ENCODE measurements at regions not wholly inside any gene's neighbourhood (a gene's known extent, or its start where the extent isn't known, plus 50 kb on each side); places are given as distances from the start of the nearest gene placed in this dataset.

DNA sequence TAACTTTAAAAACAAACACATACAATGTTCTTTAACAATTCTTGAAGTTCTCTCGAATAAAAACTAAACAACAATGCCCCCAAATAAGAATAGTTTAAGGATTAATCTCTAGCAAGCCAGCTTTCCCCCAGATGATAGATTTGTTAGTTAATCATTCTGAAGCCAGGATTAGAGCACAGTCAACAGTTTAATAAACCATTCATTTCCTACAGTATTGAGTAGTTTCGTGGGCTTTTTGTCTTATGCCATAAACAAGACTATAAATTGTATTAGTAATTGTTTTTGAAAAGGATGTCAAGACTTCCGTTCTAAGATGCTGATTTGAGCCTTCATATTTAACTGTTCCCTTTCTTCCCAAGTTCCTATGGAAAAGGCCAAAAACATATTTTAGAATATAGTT, 136.6 kb downstream of the PIK3R1 start:
- Histone ChIP-seq H4K20me1 (replicated peaks; ENCODE audit: insufficient read depth) (no peaks in the 10 kb centered on the region), H3K27ac (ENCODE audit: low read depth) (no peak overlapping the region), H3K4me1 (ENCODE audit: insufficient read depth) (no peaks in the 10 kb centered on the region), H3K4me3 (no peak overlapping the region), H3K36me3 (ENCODE audit: insufficient read depth) (no peaks in the 10 kb centered on the region), H3K9me2 (ENCODE audit: insufficient read depth) (peaks cover 5% of the 10 kb centered on the region; the same call in 1 of the 2 replicates), H3K79me2 (replicated peaks; ENCODE audit: insufficient read depth) (no peaks in the 10 kb centered on the region), H3K4me2 (no peak overlapping the region), H3F3A (replicated peaks; ENCODE audit: low read depth) (no peaks in the 10 kb centered on the region), H2AFZ (no peak overlapping the region), H3K27me3 (ENCODE audit: insufficient read depth) (no peaks in the 10 kb centered on the region)
- peaks cover 8% of the 10 kb centered on the region for H3K36me3 Mint-ChIP-seq (ENCODE audit: low read depth)
- ATAC-seq = no peak
- H3K4me3 Mint-ChIP-seq = no peak overlapping the region
- no peak overlapping the region for H3K27ac Mint-ChIP-seq
- peaks cover 8% of the 10 kb centered on the region for H3K27me3 Mint-ChIP-seq (ENCODE audit: insufficient read depth, low read depth, poor library complexity)
- peaks cover 5% of the 10 kb centered on the region; the same call in 2 of the 3 replicates for H3K9me3 Mint-ChIP-seq
- DNase-seq (ENCODE audit: low spot score) = no peak
- peaks cover 15% of the 10 kb centered on the region; the same call in 2 of the 3 replicates for H3K4me1 Mint-ChIP-seq
- TF ChIP-seq, protein P1, sequence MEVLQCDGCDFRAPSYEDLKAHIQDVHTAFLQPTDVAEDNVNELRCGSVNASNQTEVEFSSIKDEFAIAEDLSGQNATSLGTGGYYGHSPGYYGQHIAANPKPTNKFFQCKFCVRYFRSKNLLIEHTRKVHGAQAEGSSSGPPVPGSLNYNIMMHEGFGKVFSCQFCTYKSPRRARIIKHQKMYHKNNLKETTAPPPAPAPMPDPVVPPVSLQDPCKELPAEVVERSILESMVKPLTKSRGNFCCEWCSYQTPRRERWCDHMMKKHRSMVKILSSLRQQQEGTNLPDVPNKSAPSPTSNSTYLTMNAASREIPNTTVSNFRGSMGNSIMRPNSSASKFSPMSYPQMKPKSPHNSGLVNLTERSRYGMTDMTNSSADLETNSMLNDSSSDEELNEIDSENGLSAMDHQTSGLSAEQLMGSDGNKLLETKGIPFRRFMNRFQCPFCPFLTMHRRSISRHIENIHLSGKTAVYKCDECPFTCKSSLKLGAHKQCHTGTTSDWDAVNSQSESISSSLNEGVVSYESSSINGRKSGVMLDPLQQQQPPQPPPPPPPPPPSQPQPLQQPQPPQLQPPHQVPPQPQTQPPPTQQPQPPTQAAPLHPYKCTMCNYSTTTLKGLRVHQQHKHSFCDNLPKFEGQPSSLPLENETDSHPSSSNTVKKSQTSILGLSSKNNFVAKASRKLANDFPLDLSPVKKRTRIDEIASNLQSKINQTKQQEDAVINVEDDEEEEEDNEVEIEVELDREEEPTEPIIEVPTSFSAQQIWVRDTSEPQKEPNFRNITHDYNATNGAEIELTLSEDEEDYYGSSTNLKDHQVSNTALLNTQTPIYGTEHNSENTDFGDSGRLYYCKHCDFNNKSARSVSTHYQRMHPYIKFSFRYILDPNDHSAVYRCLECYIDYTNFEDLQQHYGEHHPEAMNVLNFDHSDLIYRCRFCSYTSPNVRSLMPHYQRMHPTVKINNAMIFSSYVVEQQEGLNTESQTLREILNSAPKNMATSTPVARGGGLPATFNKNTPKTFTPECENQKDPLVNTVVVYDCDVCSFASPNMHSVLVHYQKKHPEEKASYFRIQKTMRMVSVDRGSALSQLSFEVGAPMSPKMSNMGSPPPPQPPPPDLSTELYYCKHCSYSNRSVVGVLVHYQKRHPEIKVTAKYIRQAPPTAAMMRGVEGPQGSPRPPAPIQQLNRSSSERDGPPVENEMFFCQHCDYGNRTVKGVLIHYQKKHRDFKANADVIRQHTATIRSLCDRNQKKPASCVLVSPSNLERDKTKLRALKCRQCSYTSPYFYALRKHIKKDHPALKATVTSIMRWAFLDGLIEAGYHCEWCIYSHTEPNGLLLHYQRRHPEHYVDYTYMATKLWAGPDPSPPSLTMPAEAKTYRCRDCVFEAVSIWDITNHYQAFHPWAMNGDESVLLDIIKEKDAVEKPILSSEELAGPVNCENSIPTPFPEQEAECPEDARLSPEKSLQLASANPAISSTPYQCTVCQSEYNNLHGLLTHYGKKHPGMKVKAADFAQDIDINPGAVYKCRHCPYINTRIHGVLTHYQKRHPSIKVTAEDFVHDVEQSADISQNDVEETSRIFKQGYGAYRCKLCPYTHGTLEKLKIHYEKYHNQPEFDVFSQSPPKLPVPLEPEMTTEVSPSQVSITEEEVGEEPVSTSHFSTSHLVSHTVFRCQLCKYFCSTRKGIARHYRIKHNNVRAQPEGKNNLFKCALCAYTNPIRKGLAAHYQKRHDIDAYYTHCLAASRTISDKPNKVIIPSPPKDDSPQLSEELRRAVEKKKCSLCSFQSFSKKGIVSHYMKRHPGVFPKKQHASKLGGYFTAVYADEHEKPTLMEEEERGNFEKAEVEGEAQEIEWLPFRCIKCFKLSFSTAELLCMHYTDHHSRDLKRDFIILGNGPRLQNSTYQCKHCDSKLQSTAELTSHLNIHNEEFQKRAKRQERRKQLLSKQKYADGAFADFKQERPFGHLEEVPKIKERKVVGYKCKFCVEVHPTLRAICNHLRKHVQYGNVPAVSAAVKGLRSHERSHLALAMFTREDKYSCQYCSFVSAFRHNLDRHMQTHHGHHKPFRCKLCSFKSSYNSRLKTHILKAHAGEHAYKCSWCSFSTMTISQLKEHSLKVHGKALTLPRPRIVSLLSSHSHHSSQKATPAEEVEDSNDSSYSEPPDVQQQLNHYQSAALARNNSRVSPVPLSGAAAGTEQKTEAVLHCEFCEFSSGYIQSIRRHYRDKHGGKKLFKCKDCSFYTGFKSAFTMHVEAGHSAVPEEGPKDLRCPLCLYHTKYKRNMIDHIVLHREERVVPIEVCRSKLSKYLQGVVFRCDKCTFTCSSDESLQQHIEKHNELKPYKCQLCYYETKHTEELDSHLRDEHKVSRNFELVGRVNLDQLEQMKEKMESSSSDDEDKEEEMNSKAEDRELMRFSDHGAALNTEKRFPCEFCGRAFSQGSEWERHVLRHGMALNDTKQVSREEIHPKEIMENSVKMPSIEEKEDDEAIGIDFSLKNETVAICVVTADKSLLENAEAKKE (CRISPR knock-in tag; IDR thresholded peaks at IDR 0.05) = no peak
- TF ChIP-seq POLR2AphosphoS5 (IDR thresholded peaks at IDR 0.05; ENCODE audit: low read depth) (no peak), EZH2 (IDR thresholded peaks at IDR 0.05; ENCODE audit: low read depth, unreplicated experiment) (no peak), STAT1 (IDR thresholded peaks at IDR 0.05; ENCODE audit: unreplicated experiment) (no peak), ZNF331 (CRISPR knock-in tag; IDR thresholded peaks at IDR 0.05; ENCODE audit: low read depth) (no peak), ZNF114 (CRISPR knock-in tag; IDR thresholded peaks at IDR 0.05) (no peak), JUNB (IDR thresholded peaks at IDR 0.05; ENCODE audit: unreplicated experiment) (no peak), CREB1 (CRISPR knock-in tag; IDR thresholded peaks at IDR 0.05; ENCODE audit: low read depth) (no peak), NANOG (IDR thresholded peaks at IDR 0.05; ENCODE audit: borderline replicate concordance) (no peak), EZH2phosphoT487 (IDR thresholded peaks at IDR 0.05; ENCODE audit: unreplicated experiment) (no peak)
- TF ChIP-seq, protein P2, sequence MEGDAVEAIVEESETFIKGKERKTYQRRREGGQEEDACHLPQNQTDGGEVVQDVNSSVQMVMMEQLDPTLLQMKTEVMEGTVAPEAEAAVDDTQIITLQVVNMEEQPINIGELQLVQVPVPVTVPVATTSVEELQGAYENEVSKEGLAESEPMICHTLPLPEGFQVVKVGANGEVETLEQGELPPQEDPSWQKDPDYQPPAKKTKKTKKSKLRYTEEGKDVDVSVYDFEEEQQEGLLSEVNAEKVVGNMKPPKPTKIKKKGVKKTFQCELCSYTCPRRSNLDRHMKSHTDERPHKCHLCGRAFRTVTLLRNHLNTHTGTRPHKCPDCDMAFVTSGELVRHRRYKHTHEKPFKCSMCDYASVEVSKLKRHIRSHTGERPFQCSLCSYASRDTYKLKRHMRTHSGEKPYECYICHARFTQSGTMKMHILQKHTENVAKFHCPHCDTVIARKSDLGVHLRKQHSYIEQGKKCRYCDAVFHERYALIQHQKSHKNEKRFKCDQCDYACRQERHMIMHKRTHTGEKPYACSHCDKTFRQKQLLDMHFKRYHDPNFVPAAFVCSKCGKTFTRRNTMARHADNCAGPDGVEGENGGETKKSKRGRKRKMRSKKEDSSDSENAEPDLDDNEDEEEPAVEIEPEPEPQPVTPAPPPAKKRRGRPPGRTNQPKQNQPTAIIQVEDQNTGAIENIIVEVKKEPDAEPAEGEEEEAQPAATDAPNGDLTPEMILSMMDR (conservative IDR thresholded peaks at IDR 0.05; ENCODE audit: low read depth in 2 of 2) = no peak
- TF ChIP-seq, protein P3, sequence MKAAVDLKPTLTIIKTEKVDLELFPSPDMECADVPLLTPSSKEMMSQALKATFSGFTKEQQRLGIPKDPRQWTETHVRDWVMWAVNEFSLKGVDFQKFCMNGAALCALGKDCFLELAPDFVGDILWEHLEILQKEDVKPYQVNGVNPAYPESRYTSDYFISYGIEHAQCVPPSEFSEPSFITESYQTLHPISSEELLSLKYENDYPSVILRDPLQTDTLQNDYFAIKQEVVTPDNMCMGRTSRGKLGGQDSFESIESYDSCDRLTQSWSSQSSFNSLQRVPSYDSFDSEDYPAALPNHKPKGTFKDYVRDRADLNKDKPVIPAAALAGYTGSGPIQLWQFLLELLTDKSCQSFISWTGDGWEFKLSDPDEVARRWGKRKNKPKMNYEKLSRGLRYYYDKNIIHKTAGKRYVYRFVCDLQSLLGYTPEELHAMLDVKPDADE (IDR thresholded peaks at IDR 0.05) = no peak
- TF ChIP-seq, protein P4, sequence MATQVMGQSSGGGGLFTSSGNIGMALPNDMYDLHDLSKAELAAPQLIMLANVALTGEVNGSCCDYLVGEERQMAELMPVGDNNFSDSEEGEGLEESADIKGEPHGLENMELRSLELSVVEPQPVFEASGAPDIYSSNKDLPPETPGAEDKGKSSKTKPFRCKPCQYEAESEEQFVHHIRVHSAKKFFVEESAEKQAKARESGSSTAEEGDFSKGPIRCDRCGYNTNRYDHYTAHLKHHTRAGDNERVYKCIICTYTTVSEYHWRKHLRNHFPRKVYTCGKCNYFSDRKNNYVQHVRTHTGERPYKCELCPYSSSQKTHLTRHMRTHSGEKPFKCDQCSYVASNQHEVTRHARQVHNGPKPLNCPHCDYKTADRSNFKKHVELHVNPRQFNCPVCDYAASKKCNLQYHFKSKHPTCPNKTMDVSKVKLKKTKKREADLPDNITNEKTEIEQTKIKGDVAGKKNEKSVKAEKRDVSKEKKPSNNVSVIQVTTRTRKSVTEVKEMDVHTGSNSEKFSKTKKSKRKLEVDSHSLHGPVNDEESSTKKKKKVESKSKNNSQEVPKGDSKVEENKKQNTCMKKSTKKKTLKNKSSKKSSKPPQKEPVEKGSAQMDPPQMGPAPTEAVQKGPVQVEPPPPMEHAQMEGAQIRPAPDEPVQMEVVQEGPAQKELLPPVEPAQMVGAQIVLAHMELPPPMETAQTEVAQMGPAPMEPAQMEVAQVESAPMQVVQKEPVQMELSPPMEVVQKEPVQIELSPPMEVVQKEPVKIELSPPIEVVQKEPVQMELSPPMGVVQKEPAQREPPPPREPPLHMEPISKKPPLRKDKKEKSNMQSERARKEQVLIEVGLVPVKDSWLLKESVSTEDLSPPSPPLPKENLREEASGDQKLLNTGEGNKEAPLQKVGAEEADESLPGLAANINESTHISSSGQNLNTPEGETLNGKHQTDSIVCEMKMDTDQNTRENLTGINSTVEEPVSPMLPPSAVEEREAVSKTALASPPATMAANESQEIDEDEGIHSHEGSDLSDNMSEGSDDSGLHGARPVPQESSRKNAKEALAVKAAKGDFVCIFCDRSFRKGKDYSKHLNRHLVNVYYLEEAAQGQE (IDR thresholded peaks at IDR 0.05; ENCODE audit: unreplicated experiment) = no peak

Measured in GM23338 (cell line).